ENCODE measurements at regions not wholly inside any gene's neighbourhood (a gene's known extent, or its start where the extent isn't known, plus 50 kb on each side); places are given as distances from the start of the nearest gene placed in this dataset.

DNA sequence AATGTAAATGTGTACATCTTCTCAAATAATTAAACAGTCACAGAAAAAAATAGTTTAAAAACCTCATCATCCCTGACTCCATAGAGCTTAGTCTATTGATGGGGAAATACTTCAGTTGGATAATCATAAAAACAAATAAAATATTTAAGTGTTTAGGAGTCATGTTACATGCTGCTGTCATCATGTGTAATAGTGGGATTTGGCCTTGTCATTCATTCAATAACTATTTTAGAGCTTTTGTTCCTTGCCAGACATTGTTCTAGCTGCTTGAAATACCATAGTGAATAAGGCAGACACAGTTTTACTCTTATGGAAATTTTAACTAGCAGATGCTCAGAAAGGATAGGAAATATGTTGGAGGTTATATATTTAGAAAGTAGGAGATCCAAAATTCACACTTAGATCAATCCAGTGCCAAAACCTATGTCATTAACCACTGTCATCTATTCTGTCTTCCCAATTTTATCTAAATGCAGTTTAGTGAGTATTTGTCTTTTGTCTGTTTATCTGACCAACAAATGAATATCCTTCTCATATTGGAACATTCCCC, 324.7 kb downstream of the CASP12 start:
- Mint-ChIP-seq H3K9me3 (peaks cover 10% of the 10 kb centered on the region), H3K4me1 (peaks cover 5% of the 10 kb centered on the region), H3K36me3 (no peaks in the 10 kb centered on the region), H3K27ac (no peak overlapping the region), H3K27me3 (ENCODE audit: insufficient read depth, low read depth) (no peaks in the 10 kb centered on the region), H3K4me3 (no peak overlapping the region)
- Histone ChIP-seq H3K27ac (no peak overlapping the region), H2AFZ (replicated peaks) (no peak overlapping the region), H3K36me3 (no peaks in the 10 kb centered on the region), H3K27me3 (no peaks in the 10 kb centered on the region), H3K9me3 (ENCODE audit: low read depth) (no peaks in the 10 kb centered on the region), H3K4me3 (no peak overlapping the region), H3K4me1 (no peaks in the 10 kb centered on the region), H3K9ac (no peak overlapping the region), H3K4me2 (no peak overlapping the region), H3K79me2 (ENCODE audit: low read depth) (no peaks in the 10 kb centered on the region), H4K20me1 (ENCODE audit: low read depth) (no peaks in the 10 kb centered on the region), H3F3A (ENCODE audit: low read depth) (no peaks in the 10 kb centered on the region)
- TF ChIP-seq, protein P1, sequence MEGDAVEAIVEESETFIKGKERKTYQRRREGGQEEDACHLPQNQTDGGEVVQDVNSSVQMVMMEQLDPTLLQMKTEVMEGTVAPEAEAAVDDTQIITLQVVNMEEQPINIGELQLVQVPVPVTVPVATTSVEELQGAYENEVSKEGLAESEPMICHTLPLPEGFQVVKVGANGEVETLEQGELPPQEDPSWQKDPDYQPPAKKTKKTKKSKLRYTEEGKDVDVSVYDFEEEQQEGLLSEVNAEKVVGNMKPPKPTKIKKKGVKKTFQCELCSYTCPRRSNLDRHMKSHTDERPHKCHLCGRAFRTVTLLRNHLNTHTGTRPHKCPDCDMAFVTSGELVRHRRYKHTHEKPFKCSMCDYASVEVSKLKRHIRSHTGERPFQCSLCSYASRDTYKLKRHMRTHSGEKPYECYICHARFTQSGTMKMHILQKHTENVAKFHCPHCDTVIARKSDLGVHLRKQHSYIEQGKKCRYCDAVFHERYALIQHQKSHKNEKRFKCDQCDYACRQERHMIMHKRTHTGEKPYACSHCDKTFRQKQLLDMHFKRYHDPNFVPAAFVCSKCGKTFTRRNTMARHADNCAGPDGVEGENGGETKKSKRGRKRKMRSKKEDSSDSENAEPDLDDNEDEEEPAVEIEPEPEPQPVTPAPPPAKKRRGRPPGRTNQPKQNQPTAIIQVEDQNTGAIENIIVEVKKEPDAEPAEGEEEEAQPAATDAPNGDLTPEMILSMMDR (IDR thresholded peaks at IDR 0.05) = no peak
- no peak for TF ChIP-seq EZH2phosphoT487 (IDR thresholded peaks at IDR 0.05)
- no peak for TF ChIP-seq EZH2 (IDR thresholded peaks at IDR 0.05)
- DNase-seq (ENCODE audit: low spot score) = no peak

DNA sequence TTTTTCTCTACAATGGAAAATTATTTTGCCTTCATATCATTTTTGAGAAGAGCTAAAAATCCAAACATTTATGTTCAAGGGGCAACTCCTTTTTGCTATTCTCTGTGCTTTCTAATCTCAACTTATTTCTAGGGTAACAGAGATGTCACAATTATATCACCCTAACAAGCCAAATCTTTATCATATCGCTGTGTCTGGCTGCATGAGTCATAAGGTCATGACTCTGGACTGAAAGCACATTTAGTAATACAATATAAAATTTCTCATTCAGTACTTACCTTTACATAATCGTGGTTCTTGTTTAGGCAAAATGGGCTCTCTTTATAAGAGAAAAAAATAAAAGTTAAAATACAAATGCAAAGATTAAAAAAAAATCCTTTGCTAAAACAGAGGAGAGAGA, 326.0 kb downstream of the CASP12 start:
- no peaks in the 10 kb centered on the region for H3K9me3 ChIP-seq (ENCODE audit: low read depth)
- no peak overlapping the region for H3K4me3 ChIP-seq
- H2AFZ ChIP-seq (replicated peaks) = no peak overlapping the region
- no peak for DNase-seq (ENCODE audit: low spot score)
- H3F3A ChIP-seq (ENCODE audit: low read depth) = no peaks in the 10 kb centered on the region
- H3K4me1 Mint-ChIP-seq = peaks cover 5% of the 10 kb centered on the region
- H3K9ac ChIP-seq = no peak overlapping the region
- no peaks in the 10 kb centered on the region for H3K36me3 Mint-ChIP-seq
- H3K27me3 ChIP-seq = no peaks in the 10 kb centered on the region
- no peaks in the 10 kb centered on the region for H3K36me3 ChIP-seq
- H3K79me2 ChIP-seq (ENCODE audit: low read depth) = no peaks in the 10 kb centered on the region
- TF ChIP-seq EZH2 (IDR thresholded peaks at IDR 0.05) (no peak), EZH2phosphoT487 (IDR thresholded peaks at IDR 0.05) (no peak)
- TF ChIP-seq, protein P1 (IDR thresholded peaks at IDR 0.05) = no peak
- no peak overlapping the region for H3K27ac Mint-ChIP-seq
- no peak overlapping the region for H3K4me2 ChIP-seq
- H3K9me3 Mint-ChIP-seq = peaks cover 10% of the 10 kb centered on the region
- no peak overlapping the region for H3K27ac ChIP-seq
- no peaks in the 10 kb centered on the region for H3K4me1 ChIP-seq
- H3K27me3 Mint-ChIP-seq (ENCODE audit: insufficient read depth, low read depth) = no peaks in the 10 kb centered on the region
- H4K20me1 ChIP-seq (ENCODE audit: low read depth) = no peaks in the 10 kb centered on the region
- H3K4me3 Mint-ChIP-seq = no peak overlapping the region

DNA sequence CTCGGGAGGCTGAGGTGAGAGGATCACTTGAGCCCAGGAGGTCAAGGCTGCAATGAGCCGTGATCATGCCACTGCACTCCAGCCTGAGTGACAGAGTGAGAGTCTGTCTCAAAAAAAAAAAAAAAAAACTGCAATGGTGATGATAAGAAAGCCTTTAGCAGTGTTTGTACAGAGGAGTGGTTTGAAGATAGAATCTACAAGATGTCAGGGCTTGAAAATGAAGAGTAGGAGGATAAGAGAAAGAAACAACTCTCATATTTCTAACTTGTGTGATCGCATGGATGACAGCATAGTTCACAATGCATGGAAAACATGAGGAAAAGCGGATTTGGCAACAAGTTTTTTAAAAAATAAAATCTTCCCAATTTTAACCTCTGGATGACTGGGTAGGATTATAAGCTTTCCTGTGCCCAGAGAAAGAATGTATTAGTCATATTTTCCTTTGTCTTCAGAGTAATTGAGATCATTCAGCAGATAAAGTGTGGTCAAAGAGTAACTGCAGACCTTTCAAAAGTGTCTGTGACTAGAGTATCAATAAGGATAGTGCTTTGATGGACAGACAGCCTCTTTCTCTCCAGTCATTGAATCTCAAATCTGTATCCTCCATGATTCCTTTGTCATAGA, 328.1 kb downstream of the CASP12 start:
- Mint-ChIP-seq H3K27me3 (ENCODE audit: insufficient read depth, low read depth) (no peaks in the 10 kb centered on the region), H3K36me3 (peaks cover 3% of the 10 kb centered on the region), H3K4me1 (peaks cover 5% of the 10 kb centered on the region), H3K27ac (no peak overlapping the region), H3K9me3 (peaks cover 14% of the 10 kb centered on the region), H3K4me3 (no peak overlapping the region)
- Histone ChIP-seq H3K79me2 (ENCODE audit: low read depth) (no peaks in the 10 kb centered on the region), H2AFZ (replicated peaks) (no peak overlapping the region), H4K20me1 (ENCODE audit: low read depth) (no peaks in the 10 kb centered on the region), H3K36me3 (no peaks in the 10 kb centered on the region), H3F3A (ENCODE audit: low read depth) (no peaks in the 10 kb centered on the region), H3K4me3 (no peak overlapping the region), H3K4me1 (no peaks in the 10 kb centered on the region), H3K9ac (no peak overlapping the region), H3K4me2 (no peak overlapping the region), H3K27me3 (no peaks in the 10 kb centered on the region), H3K9me3 (ENCODE audit: low read depth) (no peaks in the 10 kb centered on the region), H3K27ac (no peak overlapping the region)
- TF ChIP-seq EZH2 (IDR thresholded peaks at IDR 0.05) (no peak), EZH2phosphoT487 (IDR thresholded peaks at IDR 0.05) (no peak)
- TF ChIP-seq, protein P1 (IDR thresholded peaks at IDR 0.05) = no peak
- no peak for DNase-seq (ENCODE audit: low spot score)
